Peyer's patch (tissue), 4 donors: ENCODE measurements at regions not wholly inside any gene's neighbourhood (a gene's known extent, or its start where the extent isn't known, plus 50 kb on each side); places are given as distances from the start of the nearest gene placed in this dataset.

Experiments
- DNase-seq, 3 donors: peaks; one replicate each; pipeline ENCODE4 v3.0.0-alpha.2; 2017 to 2019
- H3K27ac ChIP-seq, 4 donors: fragments of 200-600 bp; sonication (generic); one replicate each; pipeline ENCODE4 v1.5.1; 2016 to 2019
- H3K27me3 ChIP-seq, 2 donors: fragments of 200-600 bp; sonication (generic); one replicate each; pipeline ENCODE4 v1.5.1; 2019
- H3K36me3 ChIP-seq, 3 donors: fragments of 200-600 bp; sonication (generic); one replicate each; pipeline ENCODE4 v1.5.1; 2016 to 2019
- H3K4me1 ChIP-seq, 4 donors: fragments of 200-600 bp; sonication (generic); one replicate each; pipeline ENCODE4 v1.5.1; 2016 to 2019
- H3K4me3 ChIP-seq, 4 donors: fragments of 200-600 bp; sonication (generic); 1 replicate in 3 of 4; 2 replicates in 1 of 4; pipeline ENCODE4 v1.5.1; 2016 to 2019; ENCODE audit warnings: mild to moderate bottlenecking in 1 of 4
- H3K9me3 ChIP-seq, 4 donors: fragments of 200-600 bp; sonication (generic); one replicate each; pipeline ENCODE4 v1.5.1; 2016 to 2019; ENCODE audit warnings: mild to moderate bottlenecking in 1 of 4
- CTCF ChIP-seq, 6 experiments: fragments of 450-650 bp in 4 of 6; fragments of 200-600 bp in 2 of 6; sonication (generic) in 1 of 6; IDR thresholded peaks; one replicate each; pipeline ENCODE4 v1.5.1; 2017 to 2019; ENCODE audit warnings: antibody characterized with exemption in 6 of 6, mild to moderate bottlenecking in 3 of 6, moderate library complexity in 1 of 6
- POLR2A ChIP-seq, 2 donors: fragments of 450-650 bp; IDR thresholded peaks; one replicate each; pipeline ENCODE4 v1.5.1; 2017; ENCODE audit warnings: antibody characterized with exemption in 2 of 2, mild to moderate bottlenecking in 2 of 2, moderate library complexity in 2 of 2

- Histone ChIP-seq H3K27me3 (no peaks in the 10 kb centered on the region), H3K4me1 (no peaks in the 10 kb centered on the region), H3K9me3 (no peaks in the 10 kb centered on the region), H3K27ac (no peak overlapping the region), H3K36me3 (no peaks in the 10 kb centered on the region), H3K4me3 (no peak overlapping the region)
- TF ChIP-seq CTCF (IDR thresholded peaks at IDR 0.05) (no peak), POLR2A (IDR thresholded peaks at IDR 0.05) (no peak)
- DNase-seq: no peak
Observed at GRCh38 chr1:60130703-60131102, 57.1 kb upstream of the C1orf87 start.

- Histone ChIP-seq H3K27ac (no peak overlapping the region), H3K36me3 (no peaks in the 10 kb centered on the region), H3K27me3 (no peaks in the 10 kb centered on the region), H3K4me3 (no peak overlapping the region), H3K9me3 (no peaks in the 10 kb centered on the region), H3K4me1 (no peaks in the 10 kb centered on the region)
- DNase-seq: no peak
- TF ChIP-seq CTCF (IDR thresholded peaks at IDR 0.05): no peak
- no peak for TF ChIP-seq POLR2A (IDR thresholded peaks at IDR 0.05)
Observed at GRCh38 chr1:60129911-60130310, 56.3 kb upstream of the C1orf87 start.

- H3K4me3 ChIP-seq: no peak overlapping the region
- no peaks in the 10 kb centered on the region for H3K4me1 ChIP-seq
- DNase-seq: no peak
- no peaks in the 10 kb centered on the region for H3K9me3 ChIP-seq
- H3K27me3 ChIP-seq: no peaks in the 10 kb centered on the region
- H3K27ac ChIP-seq: no peak overlapping the region
- no peak for TF ChIP-seq POLR2A (IDR thresholded peaks at IDR 0.05)
- TF ChIP-seq CTCF (IDR thresholded peaks at IDR 0.05): no peak
- H3K36me3 ChIP-seq: no peaks in the 10 kb centered on the region
Observed at GRCh38 chr1:60126723-60127122, 53.2 kb upstream of the C1orf87 start.
